ENCODE measurements at regions not wholly inside any gene's neighbourhood (a gene's known extent, or its start where the extent isn't known, plus 50 kb on each side); places are given as distances from the start of the nearest gene placed in this dataset.

- TF ChIP-seq EZH2 (IDR thresholded peaks at IDR 0.05; ENCODE audit: low read depth) (no peak), CTCF (conservative IDR thresholded peaks at IDR 0.05) (no peak)
Measured at GRCh38 chr11:86737737-86738136, 62.6 kb upstream of the PRSS23 start.

All from PC-9 (cell line).